T-cell (primary cell): ENCODE measurements at regions not wholly inside any gene's neighbourhood (a gene's known extent, or its start where the extent isn't known, plus 50 kb on each side); places are given as distances from the start of the nearest gene placed in this dataset.

Experiments
- ATAC-seq, 4 experiments: fragments of 200-7000 bp in 3 of 4; fragments of 150-1000 bp in 1 of 4; cut with Tn5 transposase; replicated peaks in 1 of 4; 1 replicate in 3 of 4; 2 replicates in 1 of 4; pipeline ENCODE4 v1.10.0; 2021; ENCODE audit warnings: moderate library complexity in 3 of 4, mild to moderate bottlenecking in 2 of 4, moderate number of reproducible peaks in 1 of 4
- CTCF ChIA-PET, 2 donors: fragments of 300-600 bp; sonication (Branson Sonifier 250); formaldehyde crosslinking; loops; one replicate each; lab custom pipeline; 2022; ENCODE audit warnings: antibody characterized with exemption in 2 of 2; lab: Charles Lee
- POLR2A ChIA-PET, 2 donors: fragments of 300-600 bp; sonication (Branson Sonifier 250); formaldehyde crosslinking; loops; one replicate each; lab custom pipeline; 2022; ENCODE audit warnings: antibody characterized with exemption in 2 of 2; lab: Charles Lee
- DNase-seq, 35 experiments: peaks; one replicate each; pipeline versions ENCODE4 v3.0.0 to v3.0.0-alpha.2; 2013 to 2023
- H3K27ac ChIP-seq: one replicate; pipeline ENCODE4 v1.5.1; 2013; ENCODE audit warnings: low read length
- H3K27me3 ChIP-seq, 2 experiments: replicated peaks in 1 of 2; 1 replicate in 1 of 2; 2 replicates in 1 of 2; pipeline versions ENCODE4 v1.6.1 to v1.7.0; 2013; ENCODE audit warnings: low read length in 1 of 2, mixed read lengths in 1 of 2; ENCODE audit not compliant: control insufficient read depth in 2 of 2, insufficient read depth in 2 of 2; ENCODE audit errors: extremely low read depth in 1 of 2
- H3K36me3 ChIP-seq, 2 donors: 1 replicate in 1 of 2; 2 replicates in 1 of 2; pipeline versions ENCODE4 v1.6.1 to v1.7.0; 2013; ENCODE audit warnings: low read length in 1 of 2; ENCODE audit not compliant: control insufficient read depth in 2 of 2, insufficient read depth in 1 of 2; ENCODE audit errors: extremely low read depth in 1 of 2
- H3K4me1 ChIP-seq, 2 experiments: 1 replicate in 1 of 2; 2 replicates in 1 of 2; pipeline versions ENCODE4 v1.6.1 to v1.7.0; 2013; ENCODE audit warnings: low read length in 2 of 2, mixed read lengths in 1 of 2; ENCODE audit not compliant: insufficient read depth in 2 of 2, control insufficient read depth in 1 of 2; ENCODE audit errors: extremely low read depth in 1 of 2
- H3K4me3 ChIP-seq, 2 donors: 1 replicate in 1 of 2; 2 replicates in 1 of 2; pipeline versions ENCODE4 v1.5.1 to v1.7.0; 2013; ENCODE audit warnings: mild to moderate bottlenecking in 2 of 2, low read length in 1 of 2, moderate library complexity in 1 of 2; ENCODE audit not compliant: control insufficient read depth in 1 of 2; ENCODE audit errors: extremely low read depth in 1 of 2
- H3K9me3 ChIP-seq: 2 replicates; pipeline ENCODE4 v1.7.0; 2013
- H3K27ac Mint-ChIP-seq, 2 donors: one replicate each; pipeline ENCODE4 v1.8.0; 2020 to 2021; ENCODE audit warnings: mild to moderate bottlenecking in 2 of 2, mixed read lengths in 2 of 2
- H3K27me3 Mint-ChIP-seq, 2 donors: one replicate each; pipeline ENCODE4 v1.8.0; 2021 to 2022; ENCODE audit warnings: mixed read lengths in 2 of 2
- H3K36me3 Mint-ChIP-seq: one replicate; pipeline ENCODE4 v1.8.0; 2021; ENCODE audit warnings: mixed read lengths
- H3K4me1 Mint-ChIP-seq, 3 donors: one replicate each; pipeline ENCODE4 v1.8.0; 2020 to 2022; ENCODE audit warnings: mixed read lengths in 3 of 3, mild to moderate bottlenecking in 1 of 3
- H3K4me3 Mint-ChIP-seq, 3 donors: one replicate each; pipeline ENCODE4 v1.8.0; 2020 to 2022; ENCODE audit warnings: mild to moderate bottlenecking in 3 of 3, mixed read lengths in 3 of 3, moderate library complexity in 3 of 3
- H3K9me3 Mint-ChIP-seq, 3 donors: one replicate each; pipeline ENCODE4 v1.8.0; 2020 to 2022; ENCODE audit warnings: mixed read lengths in 3 of 3
- WGBS: methylation state at CpG from one replicate; pipeline ENCODE4 v1.1.5; 2013; ENCODE audit warnings: missing lambda C conversion rate; ENCODE audit not compliant: insufficient coverage; 5-methylcytosine and 5-hydroxymethylcytosine counted together

DNA sequence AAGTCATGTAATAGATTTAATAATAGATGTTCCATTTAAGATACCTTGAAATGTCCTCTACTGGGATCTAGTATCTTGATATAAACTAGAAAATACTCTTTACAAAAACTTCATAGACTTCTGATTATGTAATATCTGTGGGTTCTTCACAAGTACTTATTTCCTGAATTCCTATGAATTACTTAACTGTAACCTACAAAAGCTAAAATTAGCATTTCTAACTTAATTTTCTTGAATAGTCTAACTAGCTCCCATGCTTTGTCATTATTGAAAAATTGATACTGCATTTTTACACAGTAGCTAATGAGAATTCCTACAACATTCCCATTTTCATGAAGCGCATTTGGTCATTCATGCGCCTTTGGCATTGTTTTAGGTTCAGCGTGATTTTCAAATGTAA is 1828.2 kb downstream of the MAT2B start:
- Histone ChIP-seq H3K4me3 (no peak overlapping the region), H3K4me1 (no peaks in the 10 kb centered on the region), H3K27me3 (no peaks in the 10 kb centered on the region), H3K36me3 (no peaks in the 10 kb centered on the region), H3K27ac (no peak overlapping the region), H3K9me3 (no peaks in the 10 kb centered on the region)
- DNase-seq (no peak), ATAC-seq (no peak)
- POLR2A ChIA-PET, result no interaction called here
- H3K4me1 Mint-ChIP-seq, result no peaks in the 10 kb centered on the region
- no CpG with 5 or more reads among the region's 3 CpGs for WGBS
- no peak overlapping the region for H3K27ac Mint-ChIP-seq
- CTCF ChIA-PET, result no interaction called here
- H3K27me3 Mint-ChIP-seq, result no peaks in the 10 kb centered on the region
- no peaks in the 10 kb centered on the region for H3K36me3 Mint-ChIP-seq
- H3K9me3 Mint-ChIP-seq, result peaks cover 0 to 11% (median 2%) of the 10 kb centered on the region in 3 donors
- H3K4me3 Mint-ChIP-seq, result no peak overlapping the region

DNA sequence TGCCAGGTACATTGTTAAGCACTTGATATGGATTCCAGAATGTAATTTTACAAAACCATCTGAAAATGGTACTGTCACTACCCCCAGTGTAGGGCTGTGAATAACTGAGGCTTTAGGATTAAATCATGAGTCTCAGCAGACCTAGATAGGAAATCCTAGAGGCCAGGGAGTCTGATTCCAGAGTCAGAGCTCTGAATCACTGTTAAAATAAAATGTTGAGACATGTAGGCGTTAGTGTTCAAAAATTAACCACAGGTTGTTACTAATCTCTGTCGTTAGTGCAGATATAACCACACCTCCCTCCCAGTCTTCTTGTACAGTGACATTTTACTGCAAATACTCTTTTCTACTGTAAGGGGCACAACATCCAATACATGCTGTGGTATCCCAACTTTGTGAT is 1828.8 kb downstream of the MAT2B start:
- Histone ChIP-seq H3K4me3 (no peak overlapping the region), H3K27me3 (no peaks in the 10 kb centered on the region), H3K36me3 (no peaks in the 10 kb centered on the region), H3K9me3 (no peaks in the 10 kb centered on the region), H3K4me1 (no peaks in the 10 kb centered on the region), H3K27ac (no peak overlapping the region)
- Mint-ChIP-seq H3K4me1 (no peaks in the 10 kb centered on the region), H3K36me3 (no peaks in the 10 kb centered on the region), H3K4me3 (no peak overlapping the region), H3K27ac (no peak overlapping the region), H3K9me3 (peaks cover 0 to 11% (median 2%) of the 10 kb centered on the region in 3 donors), H3K27me3 (no peaks in the 10 kb centered on the region)
- DNase-seq, result no peak
- no CpG with 5 or more reads among the region's 2 CpGs for WGBS
- POLR2A ChIA-PET, result no interaction called here
- CTCF ChIA-PET, result no interaction called here
- no peak for ATAC-seq

DNA sequence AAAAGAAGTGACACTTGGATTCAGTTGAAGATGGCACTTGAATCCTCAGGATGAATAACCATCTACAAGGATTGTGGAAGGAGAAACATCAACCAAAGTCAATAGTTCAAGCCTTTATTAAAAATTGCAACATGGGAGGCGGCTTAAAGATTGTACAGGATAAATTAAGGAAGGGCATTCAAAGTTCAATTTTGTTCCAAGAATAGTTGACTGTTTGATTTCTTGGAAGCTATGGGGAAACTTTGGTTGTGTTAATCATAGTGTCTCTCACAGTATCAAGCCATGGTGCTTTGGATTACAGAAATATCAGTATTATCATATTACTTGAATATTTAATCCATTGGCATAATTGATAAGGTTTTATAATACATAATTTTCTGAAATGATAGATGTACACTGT is 1844.3 kb downstream of the MAT2B start:
- no peak overlapping the region for H3K4me3 Mint-ChIP-seq
- ATAC-seq, result no peak
- H3K36me3 ChIP-seq, result no peaks in the 10 kb centered on the region
- no peaks in the 10 kb centered on the region for H3K36me3 Mint-ChIP-seq
- no peak overlapping the region for H3K27ac ChIP-seq
- peaks cover 7 to 9% (median 7%) of the 10 kb centered on the region in 3 donors for H3K9me3 Mint-ChIP-seq
- CTCF ChIA-PET, result no interaction called here
- H3K4me3 ChIP-seq, result no peak overlapping the region
- H3K27ac Mint-ChIP-seq, result no peak overlapping the region
- no peaks in the 10 kb centered on the region for H3K4me1 ChIP-seq
- no peaks in the 10 kb centered on the region for H3K9me3 ChIP-seq
- POLR2A ChIA-PET, result no interaction called here
- no CpG with 5 or more reads among the region's 1 CpG for WGBS
- no peaks in the 10 kb centered on the region for H3K27me3 ChIP-seq
- H3K4me1 Mint-ChIP-seq, result no peaks in the 10 kb centered on the region
- no peaks in the 10 kb centered on the region for H3K27me3 Mint-ChIP-seq
- DNase-seq, result no peak

DNA sequence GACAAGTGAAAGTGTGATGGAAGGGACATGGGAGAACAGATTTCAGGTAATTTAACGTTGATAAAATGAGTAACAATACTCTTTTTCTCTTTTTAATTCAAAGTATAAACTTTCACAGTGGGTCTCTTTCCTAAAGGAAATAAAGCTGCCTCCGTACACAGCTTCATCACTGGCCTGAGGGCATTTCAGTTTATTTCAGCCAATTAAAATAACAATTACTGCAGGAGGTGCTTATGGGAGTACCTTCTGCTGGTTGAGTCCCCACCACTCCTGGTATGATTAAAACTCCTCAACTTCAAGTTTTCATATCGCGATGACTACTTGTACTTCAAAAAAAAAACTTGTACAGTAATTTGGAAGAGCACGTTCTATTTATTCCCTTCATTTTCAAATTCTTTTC is 1845.9 kb downstream of the MAT2B start:
- Mint-ChIP-seq H3K36me3 (no peaks in the 10 kb centered on the region), H3K27ac (no peak overlapping the region), H3K4me1 (no peaks in the 10 kb centered on the region), H3K27me3 (no peaks in the 10 kb centered on the region), H3K9me3 (peaks cover 7 to 10% (median 7%) of the 10 kb centered on the region in 3 donors), H3K4me3 (no peak overlapping the region)
- DNase-seq (no peak), ATAC-seq (no peak)
- Histone ChIP-seq H3K27ac (no peak overlapping the region), H3K4me3 (no peak overlapping the region), H3K36me3 (no peaks in the 10 kb centered on the region), H3K4me1 (no peaks in the 10 kb centered on the region), H3K27me3 (no peaks in the 10 kb centered on the region), H3K9me3 (no peaks in the 10 kb centered on the region)
- WGBS, result 87% methylated on average over 3 of the region's 5 CpGs
- ChIA-PET POLR2A (no interaction called here), CTCF (no interaction called here)

DNA sequence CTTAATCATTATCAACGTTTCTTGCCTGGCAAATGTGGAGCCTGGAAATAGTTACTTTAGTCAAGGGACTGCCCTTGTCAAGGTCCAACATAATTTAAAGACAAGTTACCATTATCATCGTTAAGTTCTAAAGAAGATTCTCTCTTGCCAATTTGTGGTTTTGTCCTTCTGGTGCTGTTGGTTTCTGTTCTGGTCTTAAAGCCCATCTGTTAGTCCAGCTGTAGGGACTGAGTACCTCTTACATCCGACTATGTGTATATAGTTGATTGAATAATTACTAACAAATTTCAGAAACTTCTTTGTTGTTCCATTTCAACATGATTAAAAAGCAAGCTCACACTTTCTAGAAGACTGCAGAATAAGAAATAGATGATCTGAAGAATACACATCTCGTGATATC is 1854.9 kb downstream of the MAT2B start:
- no peak overlapping the region for H3K27ac ChIP-seq
- no peak for DNase-seq
- no peak overlapping the region for H3K4me3 Mint-ChIP-seq
- H3K27me3 ChIP-seq, result no peaks in the 10 kb centered on the region
- H3K36me3 ChIP-seq, result no peaks in the 10 kb centered on the region
- no peaks in the 10 kb centered on the region for H3K4me1 ChIP-seq
- H3K36me3 Mint-ChIP-seq, result no peaks in the 10 kb centered on the region
- no peaks in the 10 kb centered on the region for H3K9me3 ChIP-seq
- H3K27me3 Mint-ChIP-seq, result no peaks in the 10 kb centered on the region
- ATAC-seq, result no peak
- H3K4me1 Mint-ChIP-seq, result no peaks in the 10 kb centered on the region
- ChIA-PET CTCF (no interaction called here), POLR2A (interaction anchor here in 1 of 2 donors (0.6 kb wide), 1 partner anchor 31 kb away, joined by 4 read pairs; no protein-coding TSS in a partner anchor)
- no CpG with 5 or more reads among the region's 4 CpGs for WGBS
- no peak overlapping the region for H3K27ac Mint-ChIP-seq
- peaks cover 4 to 13% (median 6%) of the 10 kb centered on the region in 3 donors for H3K9me3 Mint-ChIP-seq
- H3K4me3 ChIP-seq, result no peak overlapping the region

DNA sequence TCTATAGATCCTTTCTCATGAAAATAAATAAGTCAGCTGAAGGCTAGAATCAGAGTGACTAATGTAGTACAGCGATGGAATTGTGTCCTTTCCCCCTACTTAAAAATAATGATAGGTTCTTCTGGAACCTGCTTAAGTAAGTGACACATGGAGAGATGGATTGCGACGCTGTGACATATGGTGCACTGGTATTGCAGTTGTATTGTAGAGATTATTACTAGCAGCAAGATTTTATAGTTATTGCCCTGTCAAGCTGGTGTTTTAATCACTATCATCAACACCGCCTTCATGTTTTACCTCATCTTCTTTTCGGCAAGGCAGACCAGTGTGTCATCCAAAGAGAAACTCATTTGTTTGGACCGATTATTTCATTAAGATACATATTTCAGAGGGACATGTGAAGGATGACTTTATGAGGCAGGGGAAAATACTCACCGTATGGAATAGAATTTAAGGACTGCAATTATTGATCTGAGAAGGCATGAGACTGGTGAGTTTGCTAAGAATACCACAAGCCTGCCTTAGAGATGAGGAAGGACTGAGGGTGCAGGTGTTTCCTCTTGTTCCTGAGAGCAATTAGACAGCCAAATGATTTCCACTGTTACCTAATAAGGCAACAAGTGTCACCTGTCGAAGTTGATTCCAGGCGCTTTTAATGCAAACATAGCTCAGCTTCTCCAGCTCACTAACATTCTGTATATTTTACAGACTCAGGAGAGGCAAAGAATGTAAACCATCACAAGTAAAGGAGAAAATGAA is 1855.5 kb downstream of the MAT2B start:
- ChIA-PET POLR2A (interaction anchor here in 1 of 2 donors (0.6 kb wide), 1 partner anchor 32 kb away, joined by 4 read pairs; no protein-coding TSS in a partner anchor), CTCF (no interaction called here)
- ATAC-seq (no peak), DNase-seq (no peak)
- Mint-ChIP-seq H3K9me3 (peaks cover 4 to 19% (median 5%) of the 10 kb centered on the region in 3 donors), H3K4me3 (no peak overlapping the region), H3K27ac (no peak overlapping the region), H3K27me3 (no peaks in the 10 kb centered on the region), H3K36me3 (no peaks in the 10 kb centered on the region), H3K4me1 (no peaks in the 10 kb centered on the region)
- Histone ChIP-seq H3K27ac (no peak overlapping the region), H3K4me3 (no peak overlapping the region), H3K36me3 (no peaks in the 10 kb centered on the region), H3K27me3 (no peaks in the 10 kb centered on the region), H3K4me1 (no peaks in the 10 kb centered on the region), H3K9me3 (no peaks in the 10 kb centered on the region)
- WGBS, result 14% methylated on average over 1 of the region's 9 CpGs
